Rectal smooth muscle tissue (tissue), 1 donor: ENCODE measurements at regions not wholly inside any gene's neighbourhood (a gene's known extent, or its start where the extent isn't known, plus 50 kb on each side); places are given as distances from the start of the nearest gene placed in this dataset.
"Not testable (repeated sequence)": the region's sequence is repeated elsewhere in the genome, so short reads cannot be mapped to it uniquely, and the experiment has no call there.

Experiments
- H3K27ac ChIP-seq: one replicate; pipeline ENCODE4 v1.7.0; 2013; ENCODE audit warnings: low read depth, low read length, inconsistent platforms
- H3K27me3 ChIP-seq: one replicate; pipeline ENCODE4 v1.7.0; 2013; ENCODE audit warnings: low read length; ENCODE audit not compliant: control insufficient read depth, insufficient read depth
- H3K36me3 ChIP-seq: one replicate; pipeline ENCODE4 v1.7.0; 2013; ENCODE audit warnings: low read length; ENCODE audit not compliant: control insufficient read depth, insufficient read depth
- H3K4me1 ChIP-seq: one replicate; pipeline ENCODE4 v1.7.0; 2013; ENCODE audit warnings: low read length; ENCODE audit not compliant: control insufficient read depth, insufficient read depth
- H3K4me3 ChIP-seq: one replicate; pipeline ENCODE4 v1.7.0; 2013; ENCODE audit warnings: low read length
- H3K9ac ChIP-seq: one replicate; pipeline ENCODE4 v1.7.0; 2013; ENCODE audit warnings: low read length

DNA sequence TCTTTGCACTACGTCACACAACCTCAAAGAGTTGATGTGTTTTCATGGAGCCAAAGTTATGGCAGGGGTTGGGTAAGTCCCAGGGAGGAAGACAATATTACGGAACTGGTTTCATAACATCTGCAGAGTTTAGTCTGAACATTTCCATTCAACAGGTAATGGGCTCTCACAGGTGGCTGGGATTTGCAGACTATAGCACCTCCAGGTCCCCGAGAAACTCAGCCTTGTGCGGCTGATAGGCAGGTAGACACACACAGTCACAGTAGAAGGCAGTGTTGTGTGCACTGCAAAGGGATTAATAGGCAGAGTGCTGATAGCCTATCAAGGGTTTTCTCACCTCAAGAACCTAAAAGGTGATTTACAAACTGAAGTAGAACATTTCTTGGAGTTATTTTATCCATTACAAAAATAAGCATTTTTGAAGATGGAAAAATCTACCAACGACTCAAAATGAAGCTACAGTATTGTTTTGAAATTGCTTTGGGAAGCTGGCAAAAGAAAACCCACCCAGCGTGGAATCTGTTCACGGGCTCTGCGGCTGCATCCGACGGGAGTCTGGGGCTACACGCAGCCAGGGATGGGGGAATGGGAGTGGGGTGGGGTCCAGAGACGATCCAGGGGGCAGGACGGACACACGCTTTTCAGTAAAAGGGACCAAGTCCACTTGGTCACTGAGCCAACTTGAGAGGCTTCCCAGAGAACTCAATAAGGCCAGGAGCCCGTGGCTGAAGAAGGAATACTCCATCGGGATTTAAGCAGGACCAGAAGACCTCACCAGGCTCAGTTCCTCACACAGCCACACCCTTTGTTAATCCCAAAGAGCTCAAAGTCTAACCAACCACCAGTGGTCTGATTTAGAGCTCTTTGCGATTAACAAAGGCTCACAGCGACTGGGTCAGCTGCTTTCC, 82.9 kb downstream of the CHRNA1 start:
- no peaks in the 10 kb centered on the region for H3K36me3 ChIP-seq
- H3K4me3 ChIP-seq: peak overlapping the region; percentile 59
- H3K27ac ChIP-seq: no peak overlapping the region
- no peak overlapping the region for H3K9ac ChIP-seq
- peaks cover 13% of the 10 kb centered on the region for H3K4me1 ChIP-seq
- H3K27me3 ChIP-seq: no peaks in the 10 kb centered on the region

DNA sequence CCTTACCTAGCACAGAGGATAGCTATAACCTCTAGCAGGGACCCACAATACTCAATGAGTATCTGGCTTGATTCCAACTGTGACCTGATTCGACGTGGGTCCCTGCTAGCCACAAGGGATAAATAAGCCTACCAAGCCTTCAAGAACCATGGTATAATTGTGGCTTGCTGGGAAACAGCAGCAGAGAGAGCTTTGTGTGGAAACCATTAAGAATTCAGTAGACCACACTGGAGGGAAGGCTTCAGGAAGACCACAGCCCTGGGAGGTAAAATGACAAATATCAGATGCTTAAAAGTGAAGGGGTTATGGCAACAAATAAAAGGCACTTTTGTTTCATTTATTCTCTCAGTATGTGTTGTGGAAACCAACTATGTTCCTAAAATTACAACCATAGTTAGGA, 82.6 kb upstream of the WIPF1 start:
- H3K4me1 ChIP-seq: peaks cover 13% of the 10 kb centered on the region

DNA sequence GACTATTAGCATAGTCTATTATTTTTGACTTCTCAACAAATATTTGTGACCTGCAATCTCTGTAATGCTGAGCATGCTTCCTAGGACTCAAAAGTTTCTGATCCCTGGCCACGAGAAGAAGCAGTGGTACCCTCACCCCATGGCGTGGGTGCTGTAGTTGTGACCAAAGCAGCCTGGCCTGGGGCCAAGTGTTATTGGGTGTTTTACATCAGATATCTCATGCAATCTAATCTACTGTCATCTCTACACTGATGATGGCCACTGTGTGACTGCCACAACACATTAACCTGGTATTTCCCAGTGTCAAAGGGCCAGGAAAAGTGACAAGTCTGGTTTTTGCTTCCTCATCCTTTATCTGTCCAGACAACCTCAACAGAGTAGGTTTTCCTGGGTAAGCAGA, 80.8 kb upstream of the WIPF1 start:
- Histone ChIP-seq H3K9ac (no peak overlapping the region), H3K4me3 (no peak overlapping the region), H3K27ac (no peak overlapping the region), H3K27me3 (no peaks in the 10 kb centered on the region), H3K4me1 (peaks cover 13% of the 10 kb centered on the region), H3K36me3 (no peaks in the 10 kb centered on the region)

More for the DNA sequence above, 82.6 kb upstream of the WIPF1 start:
- H3K4me3 ChIP-seq: no peak overlapping the region
- H3K36me3 ChIP-seq: no peaks in the 10 kb centered on the region
- H3K27ac ChIP-seq: no peak overlapping the region
- H3K27me3 ChIP-seq: no peaks in the 10 kb centered on the region
- no peak overlapping the region for H3K9ac ChIP-seq

DNA sequence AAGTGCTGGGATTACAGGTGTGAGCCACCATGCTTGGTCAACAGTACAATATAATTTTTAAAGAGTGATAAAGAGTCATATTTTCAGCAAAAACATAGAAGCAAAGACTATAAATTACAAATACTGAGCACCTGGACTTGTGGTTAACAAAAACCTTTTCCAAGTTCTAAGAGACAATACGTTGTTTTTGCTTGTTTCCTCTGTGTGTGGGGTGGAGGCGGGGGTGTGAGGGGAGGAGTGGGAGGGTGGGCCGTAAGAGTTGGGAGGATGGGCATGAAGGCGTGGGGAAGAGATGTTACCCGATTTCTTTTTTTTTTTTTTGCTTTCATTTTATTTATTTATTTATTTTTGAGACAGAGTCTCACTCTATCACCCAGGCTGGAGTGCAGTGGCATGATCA, 78.0 kb upstream of the WIPF1 start:
- Histone ChIP-seq H3K27me3 (no peaks in the 10 kb centered on the region), H3K4me3 (no peak overlapping the region), H3K36me3 (no peaks in the 10 kb centered on the region), H3K4me1 (peaks cover 2% of the 10 kb centered on the region), H3K9ac (no peak overlapping the region), H3K27ac (no peak overlapping the region)

DNA sequence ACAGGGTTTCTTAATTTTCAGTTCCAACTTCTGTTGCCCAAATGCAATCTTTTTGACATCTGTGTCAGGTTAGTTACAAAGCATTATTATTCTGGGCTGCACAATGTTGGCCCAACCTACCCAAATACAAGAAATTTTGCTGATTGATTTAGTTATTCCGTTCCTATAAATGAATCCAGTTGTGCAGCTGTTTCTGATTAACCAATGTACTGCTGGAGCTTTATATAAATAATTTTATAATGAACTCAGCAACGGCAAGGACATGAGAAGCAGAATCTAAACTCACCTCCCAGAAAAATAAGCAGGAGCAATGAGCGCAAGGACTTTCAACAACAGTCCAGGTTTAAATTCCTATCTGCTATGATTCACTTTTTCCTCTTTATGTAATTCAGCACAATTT, 76.3 kb upstream of the WIPF1 start:
- no peaks in the 10 kb centered on the region for H3K27me3 ChIP-seq
- peaks cover 5% of the 10 kb centered on the region for H3K4me1 ChIP-seq
- H3K27ac ChIP-seq: no peak overlapping the region
- no peaks in the 10 kb centered on the region for H3K36me3 ChIP-seq
- no peak overlapping the region for H3K9ac ChIP-seq
- no peak overlapping the region for H3K4me3 ChIP-seq

DNA sequence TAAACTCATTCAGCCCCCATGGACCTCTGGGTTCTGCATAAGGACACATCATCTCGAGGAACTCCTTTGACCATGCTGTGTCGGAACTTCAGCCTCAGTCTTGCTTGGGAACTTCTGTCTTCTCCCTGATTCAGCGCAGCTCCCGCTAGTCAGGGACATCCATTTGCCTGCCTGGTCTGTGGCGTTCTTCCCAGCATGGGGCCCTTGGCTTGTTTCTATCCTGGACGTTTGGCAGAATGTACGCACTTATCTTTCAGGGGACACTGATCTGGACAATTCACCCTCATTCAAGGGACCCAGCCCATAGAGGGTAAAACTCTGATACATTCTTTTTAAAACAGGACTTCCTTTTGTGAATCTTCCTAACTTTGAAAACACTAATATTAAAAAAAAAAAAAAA, 75.8 kb upstream of the WIPF1 start:
- Histone ChIP-seq H3K4me1 (peaks cover 5% of the 10 kb centered on the region), H3K9ac (no peak overlapping the region), H3K4me3 (no peak overlapping the region), H3K27ac (no peak overlapping the region), H3K27me3 (no peaks in the 10 kb centered on the region), H3K36me3 (no peaks in the 10 kb centered on the region)

DNA sequence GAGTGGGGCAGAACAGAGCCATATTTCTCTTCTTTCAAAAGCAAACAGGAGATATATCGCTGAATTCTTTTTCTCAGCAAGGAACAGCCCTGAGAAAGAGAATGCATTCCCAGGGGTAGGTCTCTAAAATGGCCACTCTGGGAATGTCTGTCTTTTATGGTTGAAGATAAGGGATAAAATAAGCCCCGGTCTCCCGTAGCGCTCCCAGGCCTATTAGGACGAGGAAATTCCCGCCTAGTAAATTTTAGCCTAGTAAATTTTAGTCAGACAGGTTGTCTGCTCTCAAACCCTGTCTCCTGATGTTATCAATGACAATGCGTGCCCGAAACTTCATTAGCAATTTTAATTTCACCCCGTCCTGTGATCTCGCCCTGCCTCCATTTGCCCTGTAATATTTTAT, 73.9 kb upstream of the WIPF1 start:
- not testable (repeated sequence) for H3K36me3 ChIP-seq, H3K4me3 ChIP-seq, H3K4me1 ChIP-seq, H3K9ac ChIP-seq, H3K27ac ChIP-seq, H3K27me3 ChIP-seq

DNA sequence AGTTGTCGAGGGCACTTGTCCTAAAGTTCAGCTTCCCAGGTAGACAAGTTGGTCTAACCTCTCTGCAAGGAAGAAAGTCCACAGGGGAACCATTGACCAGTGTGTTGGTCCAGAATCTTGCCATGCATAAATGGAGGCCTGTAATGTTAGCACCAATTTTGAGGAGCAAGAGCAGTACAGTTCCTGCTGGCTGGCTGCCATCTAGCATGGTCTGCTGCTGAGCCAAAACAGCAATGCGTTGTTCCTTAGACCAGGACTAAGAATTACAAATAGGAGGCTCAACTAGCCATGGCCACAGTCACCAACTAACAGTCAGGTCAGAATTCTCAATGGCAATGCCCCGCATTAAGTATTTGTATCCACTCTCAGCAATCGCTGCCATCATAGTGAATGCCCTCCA, 72.8 kb upstream of the WIPF1 start:
- Histone ChIP-seq H3K9ac (no peak overlapping the region), H3K4me3 (no peak overlapping the region), H3K27me3 (no peaks in the 10 kb centered on the region), H3K27ac (no peak overlapping the region), H3K4me1 (peaks cover 10% of the 10 kb centered on the region), H3K36me3 (no peaks in the 10 kb centered on the region)

DNA sequence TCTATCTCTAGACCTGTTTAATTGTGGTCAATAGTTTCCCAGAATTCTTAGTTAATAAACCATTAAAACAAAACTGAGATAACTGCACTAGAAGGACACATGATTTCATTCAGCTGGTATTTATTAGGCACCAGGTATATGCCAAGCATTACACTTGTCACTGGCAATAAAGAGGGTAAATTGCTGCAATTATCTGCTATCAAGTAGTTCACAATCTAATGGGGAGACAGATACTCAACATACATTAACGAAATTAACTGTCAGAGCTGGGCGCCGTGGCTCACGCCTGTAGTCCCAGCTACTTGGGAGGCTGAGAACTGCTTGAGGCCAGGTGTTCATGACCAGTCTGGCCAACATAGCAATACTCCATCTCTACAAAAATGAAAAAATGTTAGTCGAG, 71.7 kb upstream of the WIPF1 start:
- Histone ChIP-seq H3K9ac (no peak overlapping the region), H3K27me3 (no peaks in the 10 kb centered on the region), H3K27ac (no peak overlapping the region), H3K4me1 (peaks cover 10% of the 10 kb centered on the region), H3K36me3 (no peaks in the 10 kb centered on the region), H3K4me3 (no peak overlapping the region)

DNA sequence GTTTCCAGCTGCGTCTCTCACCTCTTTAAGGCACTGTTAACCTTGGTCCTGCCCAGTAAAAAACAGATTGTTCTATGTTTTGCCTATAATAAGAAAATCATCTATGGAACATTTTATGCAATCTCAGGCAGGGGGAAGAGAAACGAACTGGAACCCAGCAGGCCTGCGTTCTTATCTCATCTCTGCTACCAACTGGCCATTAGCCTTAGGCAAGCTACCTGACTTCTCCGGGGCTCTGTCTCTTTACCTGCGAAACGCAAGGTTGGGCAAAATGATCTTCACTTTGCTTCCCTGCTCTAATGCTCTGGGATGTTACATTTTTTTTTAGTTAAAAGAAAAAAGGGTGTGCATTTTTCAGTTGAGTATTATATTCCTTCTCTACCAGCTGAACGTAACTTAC, 70.5 kb upstream of the WIPF1 start:
- H3K36me3 ChIP-seq: no peaks in the 10 kb centered on the region
- H3K27me3 ChIP-seq: no peaks in the 10 kb centered on the region
- peaks cover 16% of the 10 kb centered on the region for H3K4me1 ChIP-seq
- no peak overlapping the region for H3K27ac ChIP-seq
- H3K4me3 ChIP-seq: no peak overlapping the region
- H3K9ac ChIP-seq: no peak overlapping the region

DNA sequence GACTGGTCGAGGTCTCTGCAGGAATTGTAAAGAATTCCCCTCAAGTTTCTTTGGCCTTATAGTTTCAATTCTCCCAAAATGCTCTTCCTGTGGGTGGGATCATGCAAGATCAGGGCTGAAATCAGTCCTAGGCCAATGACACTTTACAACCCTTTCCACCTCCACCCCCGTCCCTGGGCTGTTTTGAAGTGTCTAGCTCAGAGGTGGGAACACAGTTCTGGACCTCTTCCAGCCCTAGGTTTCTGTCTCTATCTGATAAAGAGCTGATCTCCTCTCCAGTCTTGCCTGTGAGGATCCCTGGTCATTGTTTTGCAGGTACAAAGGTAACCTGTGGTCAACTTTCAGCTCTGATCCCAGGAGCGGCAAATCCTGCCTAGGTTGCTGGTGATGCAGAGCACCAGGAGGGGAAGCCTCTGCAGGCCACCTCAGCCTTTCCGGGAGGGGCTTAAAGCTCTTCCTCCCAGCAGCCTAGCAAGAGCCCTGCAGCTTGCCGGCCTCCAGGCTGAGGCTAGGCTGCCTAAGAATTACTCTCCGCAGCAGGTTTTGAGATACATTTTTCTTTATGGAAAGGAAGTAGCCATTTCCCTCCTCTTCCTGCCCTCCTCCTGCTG, 69.8 kb upstream of the WIPF1 start:
- no peak overlapping the region for H3K4me3 ChIP-seq
- no peak overlapping the region for H3K9ac ChIP-seq
- H3K4me1 ChIP-seq: peaks cover 23% of the 10 kb centered on the region
- H3K27me3 ChIP-seq: no peaks in the 10 kb centered on the region
- peak overlapping the region; percentile 11 for H3K27ac ChIP-seq
- no peaks in the 10 kb centered on the region for H3K36me3 ChIP-seq

DNA sequence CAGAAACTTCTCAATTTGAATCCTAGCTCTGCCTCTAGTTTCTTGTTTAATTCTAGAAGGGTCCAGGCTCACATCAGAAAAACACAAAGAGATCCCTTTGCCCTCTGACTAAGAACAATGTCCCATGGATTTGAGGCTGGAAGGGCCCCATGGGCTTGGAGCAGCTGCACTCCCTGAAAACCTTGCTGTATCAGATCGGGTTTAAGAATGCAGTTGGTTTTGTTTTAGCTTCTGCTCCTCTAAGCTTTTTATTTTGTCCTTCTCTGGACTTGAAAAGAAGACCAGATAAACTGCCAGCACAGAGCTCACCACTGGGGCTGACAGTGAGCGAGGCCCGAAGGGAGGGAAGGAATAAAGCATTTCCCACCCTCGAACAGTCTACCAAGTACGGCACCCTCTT, 69.2 kb upstream of the WIPF1 start:
- H3K4me3 ChIP-seq: no peak overlapping the region
- H3K36me3 ChIP-seq: no peaks in the 10 kb centered on the region
- H3K9ac ChIP-seq: no peak overlapping the region
- H3K27me3 ChIP-seq: no peaks in the 10 kb centered on the region
- H3K27ac ChIP-seq: peak overlapping the region; percentile 11
- peaks cover 27% of the 10 kb centered on the region for H3K4me1 ChIP-seq

DNA sequence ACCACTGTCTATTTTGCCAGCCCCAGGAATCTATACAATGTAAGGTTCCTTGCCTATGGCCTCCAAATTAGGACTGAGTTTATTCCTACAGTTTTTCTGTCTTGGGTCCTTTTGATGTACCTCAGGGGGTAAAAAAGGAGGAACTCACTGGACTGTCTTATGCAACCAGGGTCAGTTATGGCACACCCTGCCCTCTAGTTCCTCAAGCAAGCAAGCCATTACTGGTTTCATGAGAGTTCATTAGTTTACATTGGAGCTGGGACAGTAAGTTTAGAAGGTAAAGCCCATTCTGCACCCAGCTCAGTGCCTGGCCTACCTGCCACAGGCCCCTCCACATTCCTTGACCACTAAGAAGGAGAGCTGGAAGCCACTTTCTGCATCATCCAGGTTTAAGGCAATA, 68.7 kb upstream of the WIPF1 start:
- Histone ChIP-seq H3K27me3 (no peaks in the 10 kb centered on the region), H3K36me3 (no peaks in the 10 kb centered on the region), H3K4me3 (no peak overlapping the region), H3K27ac (peak overlapping the region; percentile 11), H3K9ac (no peak overlapping the region), H3K4me1 (peaks cover 29% of the 10 kb centered on the region)
